ENCODE measurements at regions not wholly inside any gene's neighbourhood (a gene's known extent, or its start where the extent isn't known, plus 50 kb on each side); places are given as distances from the start of the nearest gene placed in this dataset.

- DNase-seq (ENCODE audit: insufficient read length, low spot score), result no peak
- no peak for FAIRE-seq
Measured at GRCh38 chr10:90975096-90975495, 54.2 kb upstream of the ANKRD1 start.

GRCh38 chr10:90977162-90977854 lies 56.4 kb upstream of the ANKRD1 start:
- FAIRE-seq (no peak), DNase-seq (ENCODE audit: insufficient read length, low spot score) (no peak)

- no peak for FAIRE-seq
Measured at GRCh38 chr10:90977855-90978486, 57.1 kb upstream of the ANKRD1 start.

GRCh38 chr10:90982406-90983008 lies 61.6 kb upstream of the ANKRD1 start:
- FAIRE-seq, result no peak
- DNase-seq (ENCODE audit: insufficient read length, low spot score), result no peak

More at GRCh38 chr10:90977855-90978486, 57.1 kb upstream of the ANKRD1 start:
- DNase-seq (ENCODE audit: insufficient read length, low spot score), result no peak

- FAIRE-seq (no peak), DNase-seq (ENCODE audit: insufficient read length, low spot score) (no peak)
Measured at GRCh38 chr10:90983914-90984549, 63.1 kb upstream of the ANKRD1 start.

GRCh38 chr10:90984898-90985297 lies 64.0 kb upstream of the ANKRD1 start:
- FAIRE-seq, result no peak

GRCh38 chr10:90985321-90985933 lies 64.5 kb upstream of the ANKRD1 start:
- FAIRE-seq (no peak), DNase-seq (ENCODE audit: insufficient read length, low spot score) (no peak)

More at GRCh38 chr10:90984898-90985297, 64.0 kb upstream of the ANKRD1 start:
- DNase-seq (ENCODE audit: insufficient read length, low spot score), result no peak

- DNase-seq (ENCODE audit: insufficient read length, low spot score), result no peak
- FAIRE-seq, result no peak
Measured at GRCh38 chr10:90986136-90986760, 65.4 kb upstream of the ANKRD1 start.

GRCh38 chr10:90986870-90987269 lies 66.0 kb upstream of the ANKRD1 start:
- FAIRE-seq, result no peak
- no peak for DNase-seq (ENCODE audit: insufficient read length, low spot score)

- DNase-seq (ENCODE audit: insufficient read length, low spot score) (no peak), FAIRE-seq (no peak)
Measured at GRCh38 chr10:90987383-90987782, 66.5 kb upstream of the ANKRD1 start.

- no peak for FAIRE-seq
- DNase-seq (ENCODE audit: insufficient read length, low spot score), result no peak
Measured at GRCh38 chr10:90988024-90988423, 67.1 kb upstream of the ANKRD1 start.

- no peak for FAIRE-seq
- no peak for DNase-seq (ENCODE audit: insufficient read length, low spot score)
Measured at GRCh38 chr10:90988802-90989201, 67.9 kb upstream of the ANKRD1 start.

GRCh38 chr10:90989378-90989777 lies 68.5 kb upstream of the ANKRD1 start:
- FAIRE-seq, result no peak

GRCh38 chr10:90992462-90992861 lies 71.6 kb upstream of the ANKRD1 start:
- no peak for DNase-seq (ENCODE audit: insufficient read length, low spot score)
- no peak for FAIRE-seq

More at GRCh38 chr10:90989378-90989777, 68.5 kb upstream of the ANKRD1 start:
- DNase-seq (ENCODE audit: insufficient read length, low spot score), result no peak

GRCh38 chr10:90993340-90993739 lies 72.5 kb upstream of the ANKRD1 start:
- FAIRE-seq (no peak), DNase-seq (ENCODE audit: insufficient read length, low spot score) (no peak)

GRCh38 chr10:90997670-90998069 lies 76.8 kb upstream of the ANKRD1 start:
- FAIRE-seq (no peak), DNase-seq (ENCODE audit: insufficient read length, low spot score) (no peak)

GRCh38 chr10:90998733-90999511 lies 78.0 kb upstream of the ANKRD1 start:
- DNase-seq (ENCODE audit: insufficient read length, low spot score) (no peak), FAIRE-seq (no peak)

GRCh38 chr10:90999512-91000172 lies 78.8 kb upstream of the ANKRD1 start:
- FAIRE-seq (no peak), DNase-seq (ENCODE audit: insufficient read length, low spot score) (no peak)

- no peak for DNase-seq (ENCODE audit: insufficient read length, low spot score)
- FAIRE-seq, result no peak
Measured at GRCh38 chr10:91000470-91000869, 79.6 kb upstream of the ANKRD1 start.

Measured in HTR-8/SVneo (cell line).